HG03521 (cell line): ENCODE measurements at regions not wholly inside any gene's neighbourhood (a gene's known extent, or its start where the extent isn't known, plus 50 kb on each side); places are given as distances from the start of the nearest gene placed in this dataset.
"Not testable (repeated sequence)": the region's sequence is repeated elsewhere in the genome, so short reads cannot be mapped to it uniquely, and the experiment has no call there.

Experiments used
- ATAC-seq: cut with Tn5 transposase; IDR thresholded peaks from one replicate; pipeline ENCODE4 v1.9.1; 2021; ENCODE audit warnings: mild to moderate bottlenecking, moderate library complexity; ENCODE audit not compliant: unreplicated experiment

DNA sequence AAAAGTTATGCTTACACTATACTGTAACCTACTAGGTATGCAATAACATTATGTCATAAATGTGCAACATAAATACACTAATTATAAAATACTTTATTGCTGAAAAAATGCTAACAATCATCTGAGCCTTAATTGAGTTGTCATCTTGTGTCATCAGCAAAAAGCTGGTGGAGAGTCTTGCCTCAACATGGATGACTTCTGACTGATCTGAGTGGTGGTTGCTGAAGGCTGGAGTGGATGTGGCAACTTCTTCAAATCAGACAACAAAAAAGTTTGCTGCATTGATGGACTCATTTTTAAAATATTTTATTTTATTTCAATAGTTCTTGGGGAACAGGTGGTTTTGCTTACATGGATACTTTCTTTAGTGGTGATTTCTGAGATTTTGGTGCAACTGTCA is 93.9 kb upstream of the AMN1 start:
- no peak for ATAC-seq

GRCh38 chr12:31821484-31821883 is 92.7 kb upstream of the AMN1 start:
- ATAC-seq = no peak

DNA sequence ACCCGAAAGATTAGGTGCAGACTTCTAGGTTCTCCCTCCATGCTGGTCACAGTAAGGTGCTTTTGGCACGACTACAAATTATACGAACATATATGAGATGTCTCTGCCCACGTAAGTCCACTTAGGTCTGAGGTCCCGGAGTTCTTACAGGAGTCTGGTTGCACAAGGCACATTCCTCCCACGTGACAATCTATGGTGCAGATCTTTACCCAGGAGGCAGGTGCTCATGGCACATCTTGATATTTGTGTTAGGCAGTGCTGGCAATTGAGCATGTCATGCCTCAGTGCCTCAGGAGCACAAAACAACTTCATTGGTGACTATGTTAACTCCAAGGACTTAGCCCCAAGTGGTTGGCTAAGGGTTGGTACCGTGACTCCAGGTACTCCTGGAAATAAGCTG is 92.0 kb upstream of the AMN1 start:
- ATAC-seq = no peak

GRCh38 chr12:31819427-31819826 is 90.6 kb upstream of the AMN1 start:
- ATAC-seq = no peak

DNA sequence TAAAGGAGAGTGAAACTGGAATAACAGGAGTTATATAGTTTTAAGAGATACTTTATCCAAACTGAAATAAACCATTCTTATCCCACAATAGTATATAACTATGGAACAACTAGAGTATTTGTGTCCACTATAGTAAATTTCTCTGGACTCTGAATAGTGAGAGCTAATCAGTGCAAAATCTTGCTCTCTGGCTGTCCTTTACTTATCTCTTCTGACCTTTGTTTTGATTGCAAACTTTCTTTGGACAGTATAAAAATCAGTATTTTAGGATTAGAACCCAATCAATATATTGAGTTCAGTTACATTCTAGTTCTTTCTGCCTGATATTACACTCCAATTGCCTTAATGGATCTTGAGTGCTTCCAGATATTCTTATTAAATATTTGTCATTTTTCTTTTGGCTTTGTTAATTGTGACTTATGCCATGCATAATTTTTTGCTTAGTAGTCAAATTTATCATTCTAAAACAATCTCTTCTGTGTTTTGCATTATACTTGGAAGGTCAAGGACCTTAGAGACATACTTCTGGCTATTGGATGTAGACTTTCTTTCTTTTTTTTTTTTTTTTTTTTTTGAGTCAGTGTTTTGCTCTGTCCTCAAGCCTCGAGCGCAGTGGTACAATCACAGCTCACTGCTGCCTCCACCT is 89.9 kb upstream of the AMN1 start:
- no peak for ATAC-seq

GRCh38 chr12:31817120-31817519 is 88.3 kb upstream of the AMN1 start:
- ATAC-seq = no peak

- ATAC-seq = no peak
Measured at GRCh38 chr12:31815096-31815495, 86.3 kb upstream of the AMN1 start.

- no peak for ATAC-seq
Measured at GRCh38 chr12:31813305-31813704, 84.5 kb upstream of the AMN1 start.

DNA sequence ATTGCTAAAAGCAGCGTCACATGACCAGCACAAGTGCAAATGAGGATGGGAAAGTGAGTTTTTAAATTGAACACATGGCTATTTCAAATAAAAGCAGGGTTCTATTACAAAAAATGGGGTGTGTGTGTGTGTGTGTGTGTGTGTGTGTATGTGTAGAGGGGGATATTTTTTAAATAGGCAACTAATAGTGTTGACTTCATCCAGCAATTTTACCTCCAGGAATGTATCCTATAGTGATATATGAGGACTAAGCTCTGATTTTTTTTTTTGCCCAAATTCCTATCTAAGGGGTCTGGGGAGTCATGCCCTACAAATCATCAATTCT is 78.9 kb upstream of the AMN1 start:
- ATAC-seq = no peak

GRCh38 chr12:31807081-31807772 is 78.4 kb upstream of the AMN1 start:
- not testable (repeated sequence) for ATAC-seq

DNA sequence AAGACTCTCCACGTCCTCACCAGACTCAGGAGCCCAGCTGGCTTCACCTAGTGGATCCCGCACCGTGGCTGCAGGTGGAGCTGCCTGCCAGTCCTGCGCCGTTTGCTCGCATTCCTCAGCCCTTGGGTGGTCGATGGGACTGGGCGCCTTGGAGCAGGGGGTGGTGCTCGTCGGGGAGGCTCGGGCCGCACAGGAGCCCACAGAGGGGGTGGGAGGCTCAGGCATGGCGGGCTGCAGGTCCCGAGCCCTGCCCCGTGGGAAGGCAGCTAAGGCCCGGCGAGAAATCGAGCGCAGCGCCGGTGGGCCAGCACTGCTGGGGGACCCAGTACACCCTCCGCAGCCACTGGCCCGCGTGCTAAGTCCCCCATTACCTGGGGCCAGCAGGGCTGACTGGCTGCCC is 76.9 kb upstream of the AMN1 start:
- not testable (repeated sequence) for ATAC-seq

- ATAC-seq = not testable (repeated sequence)
Measured at GRCh38 chr12:31804707-31805106, 75.9 kb upstream of the AMN1 start.

GRCh38 chr12:31804185-31804504 is 75.3 kb upstream of the AMN1 start:
- no peak for ATAC-seq

- ATAC-seq = no peak
Measured at GRCh38 chr12:31803306-31804184, 74.7 kb upstream of the AMN1 start.

GRCh38 chr12:31801872-31802271 is 73.1 kb upstream of the AMN1 start:
- no peak for ATAC-seq

GRCh38 chr12:31797230-31797872 is 68.5 kb upstream of the AMN1 start:
- no peak for ATAC-seq

DNA sequence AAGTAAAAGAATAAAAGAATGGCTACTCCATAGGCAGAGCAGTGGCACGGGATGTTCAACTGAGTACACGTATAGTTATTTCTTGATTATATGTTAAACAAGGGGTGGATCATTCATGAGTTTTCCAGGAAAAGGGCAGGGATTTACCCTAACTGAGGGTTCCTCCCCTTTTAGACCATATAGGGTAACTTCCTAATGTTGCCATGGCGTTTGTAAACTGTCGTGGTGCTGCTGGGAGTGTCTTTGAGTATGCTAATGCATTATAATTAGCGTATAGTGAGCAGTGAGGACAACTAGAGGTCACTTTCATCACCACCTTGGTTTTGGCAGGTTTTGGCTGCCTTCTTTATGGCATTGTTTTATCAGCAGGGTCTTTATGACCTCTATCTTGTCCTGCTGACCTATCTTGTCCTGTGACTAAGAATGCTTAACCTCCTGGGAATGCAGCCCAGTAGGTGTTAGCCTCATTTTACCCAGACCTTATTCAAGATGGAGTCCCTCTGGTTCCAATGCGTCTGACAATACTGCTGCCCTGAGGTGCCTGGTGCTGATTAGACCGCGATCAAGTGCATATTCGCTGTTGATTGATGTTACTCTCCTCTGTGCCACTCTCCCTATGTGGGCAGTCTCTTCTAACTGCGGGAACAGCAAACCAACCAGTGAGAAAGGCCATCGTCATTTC is 67.6 kb upstream of the AMN1 start:
- ATAC-seq = no peak

DNA sequence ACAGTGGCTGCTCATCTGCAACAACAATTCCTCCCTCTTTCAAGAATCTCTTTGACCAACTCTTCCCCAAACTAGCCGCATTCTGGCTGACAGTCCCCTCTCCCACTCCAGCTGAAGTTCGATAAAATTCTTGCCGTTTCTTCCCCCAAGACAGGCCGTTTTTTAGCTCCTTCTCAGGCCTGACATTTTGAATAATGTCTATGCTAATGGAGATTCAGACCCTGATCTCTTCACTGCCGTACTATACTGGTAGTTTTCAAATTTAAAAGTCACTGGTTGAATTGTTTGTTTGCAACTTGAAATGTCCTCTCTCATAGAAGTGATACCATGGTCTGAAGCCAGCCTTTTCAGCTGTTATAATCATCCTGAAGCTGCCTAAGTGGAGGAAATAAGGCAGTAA is 65.9 kb upstream of the AMN1 start:
- ATAC-seq = no peak

DNA sequence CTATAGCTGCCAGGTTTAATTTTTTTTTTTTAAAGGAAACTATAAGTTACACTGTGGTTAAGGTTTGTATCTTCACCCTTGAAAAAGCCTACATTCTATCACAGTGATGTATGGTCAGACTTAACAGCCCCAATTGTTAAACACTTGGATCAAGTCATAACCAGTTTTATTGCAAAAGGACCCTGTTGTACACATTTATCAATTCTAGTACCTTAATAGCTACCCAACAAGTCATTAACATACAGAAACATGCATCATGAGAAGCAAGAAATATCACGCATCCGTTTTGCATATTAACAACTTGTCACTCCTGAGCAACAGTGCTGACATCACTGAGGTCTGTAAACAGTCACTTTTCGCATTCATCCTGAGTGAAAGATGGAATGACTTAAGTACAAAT is 62.4 kb upstream of the AMN1 start:
- not testable (repeated sequence) for ATAC-seq

DNA sequence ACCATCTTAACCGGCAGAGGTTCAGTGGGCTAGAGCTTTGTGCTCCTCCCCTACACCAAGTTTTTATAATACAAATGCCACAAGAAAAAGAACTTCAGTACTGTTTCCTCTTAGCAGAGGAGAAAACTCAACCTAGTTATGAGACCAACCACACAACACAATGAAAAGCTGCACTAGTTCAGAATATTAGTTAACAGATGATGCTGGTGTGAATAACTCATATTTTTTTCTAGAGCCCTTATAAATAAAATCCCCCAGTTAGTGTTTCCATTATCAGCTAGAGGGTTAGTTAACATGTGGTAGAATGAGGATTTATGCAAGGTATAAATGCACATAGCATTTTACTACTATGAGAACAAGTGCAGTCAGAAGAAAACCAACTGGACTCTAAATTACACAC is 61.9 kb upstream of the AMN1 start:
- ATAC-seq = no peak

- ATAC-seq = no peak
Measured at GRCh38 chr12:31785318-31785717, 56.5 kb upstream of the AMN1 start.
